ENCODE measurements at regions not wholly inside any gene's neighbourhood (a gene's known extent, or its start where the extent isn't known, plus 50 kb on each side); places are given as distances from the start of the nearest gene placed in this dataset.

- H3K4me3 ChIP-seq (ENCODE audit: low read depth in 1 of 5, low read length in 5 of 5): no peak overlapping the region
- no peaks in the 10 kb centered on the region for H3K36me3 ChIP-seq (ENCODE audit: control insufficient read depth in 5 of 5, insufficient read depth in 5 of 5, low read length in 5 of 5)
- no peak overlapping the region for H3K27ac ChIP-seq (ENCODE audit: low read depth, low read length)
- peaks cover 0 to 5% (median 0%) of the 10 kb centered on the region in 5 donors for H3K9me3 ChIP-seq (ENCODE audit: control insufficient read depth in 5 of 5, low read length in 5 of 5)
- H3K9ac ChIP-seq (ENCODE audit: low read length in 5 of 5): no peak overlapping the region
- H3K27me3 ChIP-seq (ENCODE audit: control insufficient read depth in 5 of 5, insufficient read depth in 4 of 5, low read length in 5 of 5): no peaks in the 10 kb centered on the region
- no peaks in the 10 kb centered on the region for H3K4me1 ChIP-seq (ENCODE audit: control insufficient read depth in 5 of 5, insufficient read depth in 5 of 5, low read length in 5 of 5)
Observed at GRCh38 chr3:147900851-147901250, 491.7 kb downstream of the ZIC1 start.

- Histone ChIP-seq H3K27ac (ENCODE audit: low read depth, low read length) (no peak overlapping the region), H3K9me3 (ENCODE audit: control insufficient read depth in 5 of 5, low read length in 5 of 5) (peaks cover 0 to 5% (median 0%) of the 10 kb centered on the region in 5 donors)
Observed at GRCh38 chr3:147903026-147903425, 493.9 kb downstream of the ZIC1 start.

DNA sequence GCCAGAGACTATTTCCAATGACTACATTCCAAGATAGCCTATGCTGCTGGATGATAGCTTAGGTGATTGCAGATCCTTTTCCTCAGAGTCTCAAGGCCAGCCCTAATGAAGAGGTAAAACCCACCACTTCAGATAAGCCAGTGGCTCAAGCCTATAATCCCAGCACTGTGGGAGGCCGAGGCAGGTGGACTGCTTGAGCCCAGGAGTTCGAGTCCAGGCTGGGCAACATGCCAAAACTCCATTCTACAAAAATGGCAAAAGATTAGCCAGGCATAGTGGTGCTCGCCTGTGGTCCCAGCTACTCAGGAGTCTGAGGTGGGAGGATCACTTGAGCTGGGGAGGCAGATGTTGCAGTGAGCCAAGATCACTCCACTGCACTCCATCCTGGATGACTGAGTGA lies 495.3 kb downstream of the ZIC1 start:
- Histone ChIP-seq H3K4me3 (ENCODE audit: low read depth in 1 of 5, low read length in 5 of 5) (no peak overlapping the region), H3K9me3 (ENCODE audit: control insufficient read depth in 5 of 5, low read length in 5 of 5) (peaks cover 0 to 5% (median 0%) of the 10 kb centered on the region in 5 donors), H3K9ac (ENCODE audit: low read length in 5 of 5) (no peak overlapping the region), H3K27me3 (ENCODE audit: control insufficient read depth in 5 of 5, insufficient read depth in 4 of 5, low read length in 5 of 5) (no peaks in the 10 kb centered on the region), H3K36me3 (ENCODE audit: control insufficient read depth in 5 of 5, insufficient read depth in 5 of 5, low read length in 5 of 5) (no peaks in the 10 kb centered on the region), H3K27ac (ENCODE audit: low read depth, low read length) (no peak overlapping the region), H3K4me1 (ENCODE audit: control insufficient read depth in 5 of 5, insufficient read depth in 5 of 5, low read length in 5 of 5) (no peaks in the 10 kb centered on the region)

More at GRCh38 chr3:147903026-147903425, 493.9 kb downstream of the ZIC1 start:
- Histone ChIP-seq H3K27me3 (ENCODE audit: control insufficient read depth in 5 of 5, insufficient read depth in 4 of 5, low read length in 5 of 5) (no peaks in the 10 kb centered on the region), H3K4me3 (ENCODE audit: low read depth in 1 of 5, low read length in 5 of 5) (no peak overlapping the region), H3K9ac (ENCODE audit: low read length in 5 of 5) (no peak overlapping the region), H3K4me1 (ENCODE audit: control insufficient read depth in 5 of 5, insufficient read depth in 5 of 5, low read length in 5 of 5) (no peaks in the 10 kb centered on the region), H3K36me3 (ENCODE audit: control insufficient read depth in 5 of 5, insufficient read depth in 5 of 5, low read length in 5 of 5) (no peaks in the 10 kb centered on the region)

DNA sequence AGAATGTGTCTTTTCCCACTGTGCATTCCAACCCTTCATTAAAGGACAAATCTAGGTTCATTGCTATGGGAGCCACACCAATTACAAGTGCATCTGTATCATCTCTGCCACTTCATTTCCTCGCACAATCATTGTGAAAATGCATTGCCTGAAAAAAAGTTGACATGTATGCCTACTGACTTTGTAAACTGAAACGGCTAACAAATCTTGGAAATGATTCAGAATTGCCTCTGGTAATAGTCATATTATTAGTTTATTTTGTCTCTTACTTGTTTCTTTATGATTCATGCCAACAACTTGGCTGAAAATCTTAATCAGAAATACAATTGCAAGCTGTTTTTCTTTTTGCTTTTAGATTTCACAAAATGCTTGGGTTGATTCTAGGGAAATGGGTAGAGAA lies 497.1 kb downstream of the ZIC1 start:
- H3K36me3 ChIP-seq (ENCODE audit: control insufficient read depth in 5 of 5, insufficient read depth in 5 of 5, low read length in 5 of 5): no peaks in the 10 kb centered on the region
- H3K4me1 ChIP-seq (ENCODE audit: control insufficient read depth in 5 of 5, insufficient read depth in 5 of 5, low read length in 5 of 5): no peaks in the 10 kb centered on the region
- no peaks in the 10 kb centered on the region for H3K9me3 ChIP-seq (ENCODE audit: control insufficient read depth in 5 of 5, low read length in 5 of 5)
- H3K27me3 ChIP-seq (ENCODE audit: control insufficient read depth in 5 of 5, insufficient read depth in 4 of 5, low read length in 5 of 5): no peaks in the 10 kb centered on the region
- H3K9ac ChIP-seq (ENCODE audit: low read length in 5 of 5): no peak overlapping the region
- H3K4me3 ChIP-seq (ENCODE audit: low read depth in 1 of 5, low read length in 5 of 5): no peak overlapping the region
- no peak overlapping the region for H3K27ac ChIP-seq (ENCODE audit: low read depth, low read length)

DNA sequence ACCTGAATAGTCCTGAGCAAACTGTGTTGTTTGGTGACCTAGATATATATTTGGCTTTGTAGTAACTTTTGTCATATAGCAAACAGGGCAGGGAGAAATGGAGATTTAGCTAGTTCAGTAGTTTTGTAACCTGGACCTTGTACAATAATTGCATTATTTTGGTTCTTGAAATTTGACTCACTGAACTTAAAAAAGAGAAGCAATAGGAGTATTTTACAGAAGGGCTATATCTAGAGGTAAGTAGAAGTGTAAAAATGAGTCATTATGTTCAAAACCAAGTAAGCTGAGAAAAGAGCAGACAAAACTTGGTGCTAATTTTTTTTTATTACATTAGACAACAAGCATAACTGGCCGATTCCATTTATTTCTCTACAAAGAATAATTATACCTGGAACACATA lies 505.4 kb downstream of the ZIC1 start:
- no peaks in the 10 kb centered on the region for H3K9me3 ChIP-seq (ENCODE audit: control insufficient read depth in 5 of 5, low read length in 5 of 5)
- no peaks in the 10 kb centered on the region for H3K36me3 ChIP-seq (ENCODE audit: control insufficient read depth in 5 of 5, insufficient read depth in 5 of 5, low read length in 5 of 5)
- H3K27ac ChIP-seq (ENCODE audit: low read depth, low read length): no peak overlapping the region
- H3K9ac ChIP-seq (ENCODE audit: low read length in 5 of 5): no peak overlapping the region
- no peak overlapping the region for H3K4me3 ChIP-seq (ENCODE audit: low read depth in 1 of 5, low read length in 5 of 5)
- no peaks in the 10 kb centered on the region for H3K4me1 ChIP-seq (ENCODE audit: control insufficient read depth in 5 of 5, insufficient read depth in 5 of 5, low read length in 5 of 5)
- H3K27me3 ChIP-seq (ENCODE audit: control insufficient read depth in 5 of 5, insufficient read depth in 4 of 5, low read length in 5 of 5): no peaks in the 10 kb centered on the region

DNA sequence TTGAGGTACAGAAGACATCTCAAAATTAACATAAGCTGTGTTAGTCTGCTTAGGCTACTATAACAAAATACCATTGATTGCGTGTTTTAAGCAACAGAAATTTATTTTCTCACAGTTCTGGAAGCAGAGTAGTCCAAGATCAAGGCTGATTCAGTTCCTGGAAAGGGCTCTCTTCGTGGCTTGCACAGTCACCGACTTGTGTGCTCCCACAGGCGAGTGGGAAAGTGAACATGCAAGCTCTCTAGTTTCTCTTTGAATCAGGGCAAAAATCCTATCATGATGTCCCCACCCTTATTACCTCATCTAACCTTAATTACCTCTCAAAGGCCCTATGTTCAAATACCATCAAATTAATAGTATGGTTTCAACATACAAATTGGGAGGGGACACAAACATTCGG lies 505.9 kb downstream of the ZIC1 start:
- no peaks in the 10 kb centered on the region for H3K4me1 ChIP-seq (ENCODE audit: control insufficient read depth in 5 of 5, insufficient read depth in 5 of 5, low read length in 5 of 5)
- no peaks in the 10 kb centered on the region for H3K36me3 ChIP-seq (ENCODE audit: control insufficient read depth in 5 of 5, insufficient read depth in 5 of 5, low read length in 5 of 5)
- no peak overlapping the region for H3K4me3 ChIP-seq (ENCODE audit: low read depth in 1 of 5, low read length in 5 of 5)
- H3K9me3 ChIP-seq (ENCODE audit: control insufficient read depth in 5 of 5, low read length in 5 of 5): no peaks in the 10 kb centered on the region
- H3K9ac ChIP-seq (ENCODE audit: low read length in 5 of 5): no peak overlapping the region
- no peak overlapping the region for H3K27ac ChIP-seq (ENCODE audit: low read depth, low read length)
- H3K27me3 ChIP-seq (ENCODE audit: control insufficient read depth in 5 of 5, insufficient read depth in 4 of 5, low read length in 5 of 5): no peaks in the 10 kb centered on the region

- no peak overlapping the region for H3K4me3 ChIP-seq (ENCODE audit: low read depth in 1 of 5, low read length in 5 of 5)
- H3K4me1 ChIP-seq (ENCODE audit: control insufficient read depth in 5 of 5, insufficient read depth in 5 of 5, low read length in 5 of 5): no peaks in the 10 kb centered on the region
- H3K9ac ChIP-seq (ENCODE audit: low read length in 5 of 5): no peak overlapping the region
- no peaks in the 10 kb centered on the region for H3K27me3 ChIP-seq (ENCODE audit: control insufficient read depth in 5 of 5, insufficient read depth in 4 of 5, low read length in 5 of 5)
- H3K36me3 ChIP-seq (ENCODE audit: control insufficient read depth in 5 of 5, insufficient read depth in 5 of 5, low read length in 5 of 5): no peaks in the 10 kb centered on the region
- no peak overlapping the region for H3K27ac ChIP-seq (ENCODE audit: low read depth, low read length)
- H3K9me3 ChIP-seq (ENCODE audit: control insufficient read depth in 5 of 5, low read length in 5 of 5): no peaks in the 10 kb centered on the region
Observed at GRCh38 chr3:147919496-147919895, 510.3 kb downstream of the ZIC1 start.

DNA sequence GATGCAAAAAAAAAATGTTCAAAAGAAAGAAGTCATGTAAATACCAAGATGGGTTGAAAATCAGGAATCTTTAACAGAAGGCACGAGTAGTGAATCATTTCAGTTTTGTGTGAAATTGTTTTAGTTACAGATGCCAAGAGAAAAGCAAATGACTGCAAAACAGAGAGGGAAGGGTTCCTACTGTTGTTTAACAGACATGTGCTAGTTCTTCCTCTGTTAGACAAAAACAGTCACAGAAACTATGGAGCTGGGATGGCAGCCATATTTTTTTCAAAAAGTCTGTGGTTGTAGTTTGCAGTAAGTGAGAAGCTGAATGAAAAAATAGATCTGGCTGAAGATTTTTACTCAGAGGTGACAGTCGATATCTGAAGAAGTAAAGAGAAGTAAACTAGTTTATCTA lies 511.9 kb downstream of the ZIC1 start:
- Histone ChIP-seq H3K4me1 (ENCODE audit: control insufficient read depth in 5 of 5, insufficient read depth in 5 of 5, low read length in 5 of 5) (no peaks in the 10 kb centered on the region), H3K4me3 (ENCODE audit: low read depth in 1 of 5, low read length in 5 of 5) (no peak overlapping the region), H3K36me3 (ENCODE audit: control insufficient read depth in 5 of 5, insufficient read depth in 5 of 5, low read length in 5 of 5) (no peaks in the 10 kb centered on the region), H3K9me3 (ENCODE audit: control insufficient read depth in 5 of 5, low read length in 5 of 5) (no peaks in the 10 kb centered on the region), H3K9ac (ENCODE audit: low read length in 5 of 5) (no peak overlapping the region), H3K27ac (ENCODE audit: low read depth, low read length) (no peak overlapping the region), H3K27me3 (ENCODE audit: control insufficient read depth in 5 of 5, insufficient read depth in 4 of 5, low read length in 5 of 5) (no peaks in the 10 kb centered on the region)

- no peak overlapping the region for H3K4me3 ChIP-seq (ENCODE audit: low read depth in 1 of 5, low read length in 5 of 5)
- no peak overlapping the region for H3K27ac ChIP-seq (ENCODE audit: low read depth, low read length)
- no peaks in the 10 kb centered on the region for H3K4me1 ChIP-seq (ENCODE audit: control insufficient read depth in 5 of 5, insufficient read depth in 5 of 5, low read length in 5 of 5)
Observed at GRCh38 chr3:147924755-147925154, 515.6 kb downstream of the ZIC1 start.

DNA sequence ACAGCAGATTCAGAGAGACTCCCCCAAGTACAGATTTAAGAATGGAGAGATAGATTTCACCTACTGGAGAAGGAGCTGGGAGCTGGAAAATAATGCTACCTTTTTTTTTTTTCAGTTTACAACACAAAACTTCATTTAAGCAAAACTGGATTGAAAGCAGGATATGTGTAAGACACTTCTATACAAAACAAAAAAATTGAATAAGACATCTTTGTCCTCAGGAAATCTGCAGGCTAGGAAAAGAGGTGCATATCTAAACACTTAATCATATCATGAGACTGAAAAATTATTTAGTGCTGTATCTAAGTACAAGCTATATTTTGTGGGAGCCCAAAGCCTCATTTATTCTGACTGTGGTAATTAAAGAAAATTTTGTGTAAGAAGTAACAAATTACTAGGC lies 516.1 kb downstream of the ZIC1 start:
- Histone ChIP-seq H3K36me3 (ENCODE audit: control insufficient read depth in 5 of 5, insufficient read depth in 5 of 5, low read length in 5 of 5) (no peaks in the 10 kb centered on the region), H3K4me1 (ENCODE audit: control insufficient read depth in 5 of 5, insufficient read depth in 5 of 5, low read length in 5 of 5) (no peaks in the 10 kb centered on the region), H3K9me3 (ENCODE audit: control insufficient read depth in 5 of 5, low read length in 5 of 5) (no peaks in the 10 kb centered on the region), H3K4me3 (ENCODE audit: low read depth in 1 of 5, low read length in 5 of 5) (no peak overlapping the region), H3K27me3 (ENCODE audit: control insufficient read depth in 5 of 5, insufficient read depth in 4 of 5, low read length in 5 of 5) (no peaks in the 10 kb centered on the region), H3K9ac (ENCODE audit: low read length in 5 of 5) (no peak overlapping the region), H3K27ac (ENCODE audit: low read depth, low read length) (no peak overlapping the region)

More at GRCh38 chr3:147924755-147925154, 515.6 kb downstream of the ZIC1 start:
- no peaks in the 10 kb centered on the region for H3K9me3 ChIP-seq (ENCODE audit: control insufficient read depth in 5 of 5, low read length in 5 of 5)
- H3K27me3 ChIP-seq (ENCODE audit: control insufficient read depth in 5 of 5, insufficient read depth in 4 of 5, low read length in 5 of 5): no peaks in the 10 kb centered on the region
- no peak overlapping the region for H3K9ac ChIP-seq (ENCODE audit: low read length in 5 of 5)
- H3K36me3 ChIP-seq (ENCODE audit: control insufficient read depth in 5 of 5, insufficient read depth in 5 of 5, low read length in 5 of 5): no peaks in the 10 kb centered on the region

- no peak overlapping the region for H3K27ac ChIP-seq (ENCODE audit: low read depth, low read length)
- H3K9me3 ChIP-seq (ENCODE audit: control insufficient read depth in 5 of 5, low read length in 5 of 5): no peaks in the 10 kb centered on the region
- no peaks in the 10 kb centered on the region for H3K36me3 ChIP-seq (ENCODE audit: control insufficient read depth in 5 of 5, insufficient read depth in 5 of 5, low read length in 5 of 5)
- no peaks in the 10 kb centered on the region for H3K27me3 ChIP-seq (ENCODE audit: control insufficient read depth in 5 of 5, insufficient read depth in 4 of 5, low read length in 5 of 5)
- no peak overlapping the region for H3K9ac ChIP-seq (ENCODE audit: low read length in 5 of 5)
- no peaks in the 10 kb centered on the region for H3K4me1 ChIP-seq (ENCODE audit: control insufficient read depth in 5 of 5, insufficient read depth in 5 of 5, low read length in 5 of 5)
- H3K4me3 ChIP-seq (ENCODE audit: low read depth in 1 of 5, low read length in 5 of 5): no peak overlapping the region
Observed at GRCh38 chr3:147930232-147930807, 521.2 kb downstream of the ZIC1 start.
